ENCODE measurements at regions not wholly inside any gene's neighbourhood (a gene's known extent, or its start where the extent isn't known, plus 50 kb on each side); places are given as distances from the start of the nearest gene placed in this dataset.

DNA sequence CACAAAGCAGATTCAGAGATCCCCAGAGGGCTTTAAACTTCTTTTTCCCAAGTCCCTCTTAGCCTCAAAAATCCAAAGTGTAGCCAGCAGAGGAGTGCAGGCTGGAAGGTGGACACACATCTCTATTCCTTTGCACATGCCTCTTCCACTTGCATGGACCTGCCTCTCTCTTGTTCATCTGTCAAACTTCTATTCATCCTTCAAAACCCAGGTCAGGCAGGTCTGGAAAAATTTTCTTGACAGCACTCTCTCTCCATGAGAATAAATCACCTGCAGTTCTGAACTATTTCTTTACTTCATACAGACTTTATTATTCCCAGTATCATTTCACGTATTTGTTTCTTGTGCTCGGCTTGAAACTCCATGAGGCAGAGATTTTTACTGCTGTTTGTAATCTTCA, 127.5 kb downstream of the SS18 start:
- H2AFZ ChIP-seq (ENCODE audit: low read depth, low read length): no peak overlapping the region
- H3K27me3 ChIP-seq (ENCODE audit: low read depth, low read length): peaks cover 12% of the 10 kb centered on the region; the same call in 1 of the 2 replicates
- no peak overlapping the region for H3K4me3 ChIP-seq (ENCODE audit: low read length)

DNA sequence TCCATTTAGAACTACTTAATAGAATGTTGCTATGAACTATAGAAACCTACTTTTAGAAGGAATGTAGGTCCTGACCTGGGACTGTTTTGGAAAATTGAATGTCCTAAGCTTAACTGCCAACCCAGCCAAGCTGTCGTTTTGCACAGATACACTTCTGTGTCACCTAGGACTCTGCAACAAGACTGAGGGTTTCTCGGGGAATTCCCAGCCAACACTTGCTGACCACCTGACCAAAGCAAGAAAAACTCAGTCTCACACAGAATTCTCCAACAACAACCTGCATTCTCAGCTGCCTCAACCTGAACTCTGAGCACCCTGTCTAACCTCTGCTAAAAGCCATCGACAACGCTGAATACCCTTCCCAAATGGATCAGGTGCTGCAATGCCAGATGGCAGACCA, 128.2 kb downstream of the SS18 start:
- H3K4me3 ChIP-seq (ENCODE audit: low read length): no peak overlapping the region
- no peak overlapping the region for H3K4me2 ChIP-seq (ENCODE audit: low read length)
- H3K27ac ChIP-seq (ENCODE audit: low read length): no peak overlapping the region
- no peak overlapping the region for H2AFZ ChIP-seq (ENCODE audit: low read depth, low read length)
- no peak for TF ChIP-seq EZH2phosphoT487 (IDR thresholded peaks at IDR 0.05; ENCODE audit: low read depth)
- TF ChIP-seq, protein P1, sequence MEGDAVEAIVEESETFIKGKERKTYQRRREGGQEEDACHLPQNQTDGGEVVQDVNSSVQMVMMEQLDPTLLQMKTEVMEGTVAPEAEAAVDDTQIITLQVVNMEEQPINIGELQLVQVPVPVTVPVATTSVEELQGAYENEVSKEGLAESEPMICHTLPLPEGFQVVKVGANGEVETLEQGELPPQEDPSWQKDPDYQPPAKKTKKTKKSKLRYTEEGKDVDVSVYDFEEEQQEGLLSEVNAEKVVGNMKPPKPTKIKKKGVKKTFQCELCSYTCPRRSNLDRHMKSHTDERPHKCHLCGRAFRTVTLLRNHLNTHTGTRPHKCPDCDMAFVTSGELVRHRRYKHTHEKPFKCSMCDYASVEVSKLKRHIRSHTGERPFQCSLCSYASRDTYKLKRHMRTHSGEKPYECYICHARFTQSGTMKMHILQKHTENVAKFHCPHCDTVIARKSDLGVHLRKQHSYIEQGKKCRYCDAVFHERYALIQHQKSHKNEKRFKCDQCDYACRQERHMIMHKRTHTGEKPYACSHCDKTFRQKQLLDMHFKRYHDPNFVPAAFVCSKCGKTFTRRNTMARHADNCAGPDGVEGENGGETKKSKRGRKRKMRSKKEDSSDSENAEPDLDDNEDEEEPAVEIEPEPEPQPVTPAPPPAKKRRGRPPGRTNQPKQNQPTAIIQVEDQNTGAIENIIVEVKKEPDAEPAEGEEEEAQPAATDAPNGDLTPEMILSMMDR (IDR thresholded peaks at IDR 0.05; ENCODE audit: low read depth, low read length): no peak
- no peaks in the 10 kb centered on the region for H3K36me3 ChIP-seq (replicated peaks; ENCODE audit: low read depth, low read length)
- H3K27me3 ChIP-seq (ENCODE audit: low read depth, low read length): peaks cover 12% of the 10 kb centered on the region; the same call in 1 of the 2 replicates
- no peak overlapping the region for H3K9ac ChIP-seq (ENCODE audit: low read length)
- H4K20me1 ChIP-seq (ENCODE audit: insufficient read depth, low read length): no peaks in the 10 kb centered on the region
- H3K4me1 ChIP-seq (ENCODE audit: low read length): no peaks in the 10 kb centered on the region
- H3K9me3 ChIP-seq (ENCODE audit: insufficient read depth, low read length): no peaks in the 10 kb centered on the region
- no peaks in the 10 kb centered on the region for H3K79me2 ChIP-seq (ENCODE audit: low read length)

More for the DNA sequence above, 127.5 kb downstream of the SS18 start:
- no peak overlapping the region for H3K9ac ChIP-seq (ENCODE audit: low read length)
- no peaks in the 10 kb centered on the region for H4K20me1 ChIP-seq (ENCODE audit: insufficient read depth, low read length)
- H3K36me3 ChIP-seq (replicated peaks; ENCODE audit: low read depth, low read length): no peaks in the 10 kb centered on the region
- H3K27ac ChIP-seq (ENCODE audit: low read length): no peak overlapping the region
- no peaks in the 10 kb centered on the region for H3K79me2 ChIP-seq (ENCODE audit: low read length)
- no peaks in the 10 kb centered on the region for H3K9me3 ChIP-seq (ENCODE audit: insufficient read depth, low read length)
- H3K4me2 ChIP-seq (ENCODE audit: low read length): no peak overlapping the region
- H3K4me1 ChIP-seq (ENCODE audit: low read length): no peaks in the 10 kb centered on the region
- no peak for TF ChIP-seq EZH2phosphoT487 (IDR thresholded peaks at IDR 0.05; ENCODE audit: low read depth)
- TF ChIP-seq, protein P1 (IDR thresholded peaks at IDR 0.05; ENCODE audit: low read depth, low read length): no peak

DNA sequence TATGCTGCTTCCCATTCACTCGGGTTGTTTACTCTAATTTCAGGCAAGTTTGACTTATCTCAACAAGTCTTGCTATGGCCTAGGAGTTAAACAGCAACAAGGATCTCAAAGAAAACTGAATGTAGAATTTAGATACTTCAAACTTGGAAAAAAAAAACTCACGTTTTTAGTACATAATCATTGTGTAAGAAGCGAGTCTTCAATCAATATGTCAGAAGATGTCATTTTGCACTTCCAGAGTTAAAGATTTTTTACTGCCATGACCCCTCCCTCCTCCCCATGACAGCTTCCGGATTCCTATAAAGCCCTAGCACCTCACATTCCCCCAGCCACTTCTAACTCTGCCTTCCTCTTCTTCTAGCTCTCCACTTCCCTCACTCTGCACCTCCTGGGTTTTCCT, 133.4 kb downstream of the SS18 start:
- Histone ChIP-seq H3K27ac (ENCODE audit: low read length) (no peak overlapping the region), H3K36me3 (replicated peaks; ENCODE audit: low read depth, low read length) (no peaks in the 10 kb centered on the region), H2AFZ (ENCODE audit: low read depth, low read length) (no peak overlapping the region), H3K4me3 (ENCODE audit: low read length) (no peak overlapping the region), H3K79me2 (ENCODE audit: low read length) (no peaks in the 10 kb centered on the region), H3K9me3 (ENCODE audit: insufficient read depth, low read length) (no peaks in the 10 kb centered on the region), H3K9ac (ENCODE audit: low read length) (no peak overlapping the region), H3K4me2 (ENCODE audit: low read length) (no peak overlapping the region), H3K27me3 (ENCODE audit: low read depth, low read length) (no peaks in the 10 kb centered on the region), H4K20me1 (ENCODE audit: insufficient read depth, low read length) (no peaks in the 10 kb centered on the region), H3K4me1 (ENCODE audit: low read length) (peaks cover 9% of the 10 kb centered on the region; the same call in 1 of the 2 replicates)
- TF ChIP-seq EZH2phosphoT487 (IDR thresholded peaks at IDR 0.05; ENCODE audit: low read depth): no peak
- TF ChIP-seq, protein P1 (IDR thresholded peaks at IDR 0.05; ENCODE audit: low read depth, low read length): no peak

DNA sequence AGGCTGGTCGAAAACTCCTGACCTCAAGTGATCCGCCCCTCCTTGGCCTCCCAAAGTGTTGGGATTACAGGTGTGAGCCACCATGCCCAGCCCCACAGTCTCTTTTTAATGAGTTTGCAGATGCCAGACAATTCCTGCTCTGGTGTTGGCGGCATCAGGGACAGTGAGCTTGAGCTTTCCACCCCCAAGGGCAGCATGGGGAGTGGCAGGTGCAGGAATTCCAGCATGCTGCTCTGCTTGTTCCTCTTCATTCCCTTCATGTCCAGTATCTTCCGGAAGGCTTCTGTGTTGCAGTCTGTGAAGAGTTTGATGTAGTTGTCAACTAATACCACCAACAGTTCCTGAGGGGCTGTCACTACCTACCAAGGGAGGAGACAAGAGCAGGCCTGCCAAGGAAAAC, 137.3 kb downstream of the SS18 start:
- Histone ChIP-seq H2AFZ (ENCODE audit: low read depth, low read length) (peak overlapping the region; percentile 74; the same call in 1 of the 2 replicates), H3K4me2 (ENCODE audit: low read length) (peak overlapping the region; percentile 50)

More for the DNA sequence above, 137.3 kb downstream of the SS18 start:
- Histone ChIP-seq H3K9ac (ENCODE audit: low read length) (no peak overlapping the region), H3K4me1 (ENCODE audit: low read length) (peaks cover 9% of the 10 kb centered on the region; the same call in 1 of the 2 replicates), H3K27me3 (ENCODE audit: low read depth, low read length) (no peaks in the 10 kb centered on the region), H3K36me3 (replicated peaks; ENCODE audit: low read depth, low read length) (no peaks in the 10 kb centered on the region), H3K4me3 (ENCODE audit: low read length) (peak overlapping the region; percentile 50; the same call in 1 of the 2 replicates), H3K79me2 (ENCODE audit: low read length) (no peaks in the 10 kb centered on the region), H3K27ac (ENCODE audit: low read length) (no peak overlapping the region), H3K9me3 (ENCODE audit: insufficient read depth, low read length) (no peaks in the 10 kb centered on the region), H4K20me1 (ENCODE audit: insufficient read depth, low read length) (no peaks in the 10 kb centered on the region)
- TF ChIP-seq, protein P1 (IDR thresholded peaks at IDR 0.05; ENCODE audit: low read depth, low read length): no peak
- TF ChIP-seq EZH2phosphoT487 (IDR thresholded peaks at IDR 0.05; ENCODE audit: low read depth): no peak

Data from OCI-LY3 (cell line).